ENCODE measurements at regions not wholly inside any gene's neighbourhood (a gene's known extent, or its start where the extent isn't known, plus 50 kb on each side); places are given as distances from the start of the nearest gene placed in this dataset.

DNA sequence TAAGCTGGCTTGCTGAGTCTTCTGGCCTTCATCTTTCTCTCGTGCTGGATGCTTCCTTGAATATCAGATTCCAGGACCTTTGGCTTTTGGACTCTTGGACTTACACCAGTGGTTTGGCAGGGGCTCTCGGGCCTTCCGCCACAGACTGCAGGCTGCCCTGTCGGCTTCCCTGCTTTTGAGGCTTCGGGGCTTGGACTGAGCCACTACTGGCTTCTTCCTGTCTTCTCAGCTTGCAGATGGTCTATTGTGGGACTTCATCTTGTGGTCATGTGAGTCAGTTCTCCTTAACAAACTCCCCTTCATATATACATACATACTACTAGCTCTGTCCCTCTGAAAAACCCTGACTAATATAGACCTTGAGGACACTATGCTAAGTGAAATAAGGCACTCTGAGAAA lies 78.3 kb upstream of the SSBP2 start:
- TF ChIP-seq EP300 (IDR thresholded peaks at IDR 0.05) (no peak), POLR2A (IDR thresholded peaks at IDR 0.05) (no peak)
